ENCODE measurements at regions not wholly inside any gene's neighbourhood (a gene's known extent, or its start where the extent isn't known, plus 50 kb on each side); places are given as distances from the start of the nearest gene placed in this dataset.
"Not testable (repeated sequence)": the region's sequence is repeated elsewhere in the genome, so short reads cannot be mapped to it uniquely, and the experiment has no call there.

DNA sequence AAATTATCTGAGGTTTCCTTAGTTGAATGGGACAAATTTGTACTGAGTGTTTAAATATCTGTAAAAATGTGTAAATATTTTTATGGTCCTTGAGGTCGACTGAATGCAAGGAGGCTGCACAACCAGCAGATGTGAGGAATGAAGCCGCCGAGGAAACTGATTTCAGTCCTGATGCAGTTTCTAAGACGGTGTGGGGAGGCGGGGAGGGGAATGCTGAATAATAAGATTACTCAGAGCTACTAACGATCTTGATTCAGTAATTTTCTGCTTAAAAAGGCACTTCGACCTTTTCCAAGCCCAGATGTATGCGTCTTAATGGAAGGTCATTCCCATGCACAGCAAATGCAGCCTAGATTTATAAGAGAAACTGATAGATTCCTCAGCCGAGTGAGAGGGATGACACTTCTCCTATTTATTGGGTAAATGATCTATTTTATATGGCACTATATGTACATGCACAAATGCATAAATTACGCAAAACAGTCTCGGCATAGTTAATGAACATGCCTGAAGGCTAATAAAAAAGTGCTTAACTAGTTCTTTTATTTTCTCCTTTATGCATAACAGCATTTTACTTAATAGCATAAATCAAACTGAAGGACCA, 167.6 kb upstream of the PITRM1 start:
- DNase-seq (ENCODE audit: low read depth) = no peak

DNA sequence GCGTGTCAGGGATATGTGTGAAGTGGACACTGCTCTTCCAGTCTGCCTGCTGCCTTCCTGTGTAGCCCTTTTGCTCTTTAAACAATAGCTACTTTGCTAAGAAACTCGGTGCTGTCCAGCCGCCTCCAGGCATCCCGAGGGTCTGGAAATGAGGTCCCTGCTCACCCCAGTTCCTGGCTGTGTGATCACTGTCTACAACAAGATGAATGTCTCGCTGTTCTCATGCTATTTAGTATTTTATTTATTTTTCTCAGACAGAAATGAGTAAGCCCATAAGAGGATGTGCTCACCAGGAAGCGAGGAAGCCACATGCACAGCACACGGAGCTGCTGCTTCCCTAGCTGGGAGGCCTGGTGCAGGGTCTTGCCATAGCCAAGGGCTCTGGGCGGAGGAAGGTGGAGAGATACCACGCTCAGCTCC, 167.0 kb upstream of the PITRM1 start:
- DNase-seq (ENCODE audit: low read depth) = no peak

DNA sequence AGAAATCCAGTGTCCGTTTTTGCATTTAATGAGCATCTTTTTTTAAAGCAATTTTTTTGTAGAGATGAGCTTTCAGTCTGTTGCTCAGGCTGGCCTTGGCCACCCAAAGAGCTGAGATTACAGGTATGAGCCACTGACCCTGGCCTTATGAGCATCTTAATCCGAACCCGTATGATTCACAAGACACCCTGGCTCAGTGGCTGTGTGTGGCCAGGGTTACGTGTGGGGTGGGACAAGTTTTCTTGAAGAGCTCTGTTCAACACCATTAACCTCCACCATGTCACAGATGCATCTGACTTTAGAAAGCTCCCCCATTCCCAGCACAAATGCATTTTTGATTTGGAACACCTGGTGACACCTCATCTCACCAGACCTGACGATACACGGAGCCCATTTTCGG, 166.5 kb upstream of the PITRM1 start:
- DNase-seq (ENCODE audit: low read depth) = no peak

DNA sequence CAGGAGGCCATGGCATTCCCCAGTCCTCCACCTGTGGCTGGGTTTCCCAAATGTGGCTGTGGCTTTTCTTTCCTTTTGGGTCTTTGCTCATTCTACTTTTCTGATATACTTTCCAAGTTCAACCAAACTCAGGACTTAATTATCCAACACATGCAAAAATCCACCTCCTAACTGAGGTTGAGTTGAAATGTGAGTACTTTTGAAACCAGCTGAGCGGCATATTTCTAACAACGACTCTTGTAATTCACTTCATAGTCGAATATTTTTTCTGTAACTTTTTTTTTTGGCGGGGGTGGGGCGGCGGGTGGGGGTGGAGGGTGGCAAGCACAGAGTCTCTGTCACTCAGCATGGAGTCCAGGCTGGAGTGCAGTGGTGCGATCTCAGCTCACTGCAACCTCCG, 165.2 kb upstream of the PITRM1 start:
- no peak for DNase-seq (ENCODE audit: low read depth)

DNA sequence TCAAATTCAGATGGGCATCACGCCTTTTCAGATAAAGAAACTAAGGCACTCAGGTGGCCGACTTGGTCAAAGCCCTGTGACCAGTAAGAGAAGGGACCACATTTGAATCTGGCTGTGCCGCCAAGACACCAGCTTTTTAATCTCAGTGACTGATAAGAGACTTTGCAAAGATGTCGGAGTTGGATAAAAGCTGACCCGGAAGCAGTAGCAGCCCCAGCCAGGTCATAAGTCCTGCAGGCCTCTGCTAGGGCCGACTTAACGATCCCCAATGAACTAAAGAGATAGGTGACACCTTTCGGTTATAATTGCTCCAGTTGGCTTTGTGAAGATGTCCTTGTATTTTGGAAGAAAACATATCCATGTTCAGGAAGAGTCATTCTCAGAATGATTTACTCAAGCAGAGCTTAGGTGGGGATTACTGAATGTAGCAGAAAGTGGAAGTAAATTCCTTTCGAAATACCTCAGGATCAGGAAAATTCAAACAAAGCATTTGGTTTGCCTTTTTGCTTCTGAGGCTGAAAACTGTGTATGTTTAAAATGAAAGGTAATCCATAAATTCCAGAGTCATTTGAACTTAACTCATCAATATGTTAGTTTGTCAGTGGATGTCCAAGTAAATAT, 164.2 kb upstream of the PITRM1 start:
- no peak for DNase-seq (ENCODE audit: low read depth)

DNA sequence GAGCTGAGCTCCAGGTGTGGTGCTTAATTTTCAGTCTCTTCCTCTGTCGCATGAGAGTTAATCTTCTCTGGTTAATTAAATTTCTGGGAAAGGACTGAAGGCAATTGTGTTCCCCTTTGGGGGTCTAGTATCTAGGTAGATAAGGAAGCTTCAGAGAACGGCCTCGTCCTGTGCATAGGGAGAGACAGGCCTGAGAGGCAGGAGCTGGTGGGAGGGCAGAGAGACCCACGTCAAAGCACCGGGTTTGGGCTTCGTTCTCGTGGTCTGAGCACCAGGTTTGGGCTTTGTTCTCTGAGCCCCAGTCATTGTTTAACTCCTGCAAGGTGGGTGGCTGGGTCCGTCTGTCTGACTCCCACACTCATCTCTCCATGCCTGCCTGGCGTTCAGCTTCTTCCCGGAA, 160.8 kb upstream of the PITRM1 start:
- no peak for DNase-seq (ENCODE audit: low read depth)

DNA sequence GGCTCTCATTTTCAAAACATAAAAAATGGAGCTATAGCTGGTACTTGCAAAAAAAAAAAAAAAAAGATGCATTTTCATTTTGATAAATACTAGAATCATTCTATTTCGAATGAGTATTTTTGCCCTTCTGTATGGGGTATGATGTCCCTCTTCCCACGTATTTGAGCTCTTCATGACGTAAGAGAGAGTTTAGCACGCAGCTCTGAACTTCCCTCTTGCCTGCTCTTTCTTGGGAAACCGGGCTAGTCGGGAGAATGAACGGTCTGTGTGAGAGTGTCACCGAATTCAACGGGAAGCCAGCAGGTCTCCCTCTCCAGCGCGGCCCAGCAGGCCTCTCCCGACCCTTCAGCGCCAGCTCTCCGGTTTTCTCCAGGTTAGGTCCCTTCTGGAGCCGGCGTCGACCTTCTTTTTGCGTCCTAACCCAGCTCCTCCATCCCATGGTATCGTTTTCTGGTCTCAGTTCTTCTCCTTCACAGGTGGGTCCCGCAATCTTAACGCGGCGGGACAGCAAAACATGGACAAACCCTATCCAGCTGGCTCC, 159.2 kb upstream of the PITRM1 start:
- no peak for DNase-seq (ENCODE audit: low read depth)

DNA sequence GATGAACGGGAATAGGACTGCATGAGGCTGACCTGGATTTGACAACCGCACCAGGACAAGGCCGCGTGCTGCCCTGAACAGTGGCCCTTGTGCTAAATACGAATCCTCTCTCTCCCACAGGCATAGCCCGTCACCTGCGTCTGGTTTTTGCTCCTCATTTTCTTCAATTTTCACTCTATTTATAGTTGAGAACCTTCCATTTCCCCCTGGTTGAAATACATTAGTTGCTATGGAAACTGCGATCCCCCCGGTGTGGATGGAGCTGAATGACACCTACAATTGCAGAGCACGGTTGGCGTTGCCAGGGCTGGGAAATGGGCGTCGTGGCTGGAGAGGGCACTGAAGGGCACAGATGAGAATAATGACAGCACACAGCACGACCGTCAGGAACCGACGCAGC, 158.6 kb upstream of the PITRM1 start:
- no peak for DNase-seq (ENCODE audit: low read depth)

DNA sequence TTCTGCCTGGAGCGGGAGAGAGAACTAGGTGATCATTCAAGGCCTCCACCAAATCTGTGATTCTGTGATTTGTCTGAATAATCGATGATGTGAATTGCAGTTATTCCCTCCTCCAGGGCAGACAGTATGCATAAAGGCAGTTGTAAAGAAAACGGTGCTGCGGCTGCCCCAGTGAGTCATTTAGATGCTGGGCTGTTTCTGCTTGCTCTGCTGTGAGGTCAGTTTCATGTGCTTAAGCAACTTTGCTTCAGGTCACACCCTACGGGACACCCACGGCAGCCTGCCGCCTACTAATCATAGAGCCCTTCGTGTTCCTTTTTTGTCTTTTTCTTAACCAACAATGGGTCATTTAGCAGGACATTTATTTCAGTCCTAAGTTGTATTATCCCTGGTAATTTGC, 158.1 kb upstream of the PITRM1 start:
- DNase-seq (ENCODE audit: low read depth) = no peak

DNA sequence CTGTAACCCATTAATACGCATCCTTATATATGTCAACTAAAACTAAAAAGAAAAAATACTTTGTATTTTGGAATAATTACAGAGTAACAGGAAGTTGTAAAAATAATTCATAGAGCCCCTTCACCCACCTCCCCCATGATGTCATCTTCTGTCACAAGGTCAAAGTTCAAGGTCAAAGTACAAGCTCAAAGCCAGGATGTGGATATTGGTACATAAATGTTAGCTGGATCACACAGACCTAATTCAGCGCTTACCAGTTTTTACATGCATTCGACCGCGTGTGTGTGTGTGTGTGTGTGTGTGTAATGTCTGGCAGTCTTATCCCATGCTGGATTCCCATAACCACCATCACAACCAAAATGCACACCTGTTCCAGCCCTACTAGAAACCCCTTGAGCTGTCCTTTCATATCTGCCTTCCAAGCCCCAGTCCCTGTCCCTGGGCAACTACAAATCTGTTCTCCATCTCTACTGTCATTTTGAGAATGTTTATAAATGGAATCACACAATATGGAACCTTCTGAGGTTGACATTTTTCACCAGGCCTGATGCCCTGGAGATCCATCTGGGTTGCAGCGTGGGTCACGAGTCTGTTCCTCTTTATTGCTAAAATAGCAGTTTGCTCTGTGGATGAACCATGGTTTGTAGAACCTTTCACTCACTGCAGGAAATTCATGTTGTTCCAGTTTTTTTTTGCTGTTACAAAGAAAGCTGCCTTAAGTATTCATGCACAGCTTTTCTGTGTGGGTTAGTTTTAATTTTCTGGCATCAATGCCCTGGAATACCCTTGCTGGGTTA, 153.6 kb upstream of the PITRM1 start:
- DNase-seq (ENCODE audit: low read depth) = no peak

DNA sequence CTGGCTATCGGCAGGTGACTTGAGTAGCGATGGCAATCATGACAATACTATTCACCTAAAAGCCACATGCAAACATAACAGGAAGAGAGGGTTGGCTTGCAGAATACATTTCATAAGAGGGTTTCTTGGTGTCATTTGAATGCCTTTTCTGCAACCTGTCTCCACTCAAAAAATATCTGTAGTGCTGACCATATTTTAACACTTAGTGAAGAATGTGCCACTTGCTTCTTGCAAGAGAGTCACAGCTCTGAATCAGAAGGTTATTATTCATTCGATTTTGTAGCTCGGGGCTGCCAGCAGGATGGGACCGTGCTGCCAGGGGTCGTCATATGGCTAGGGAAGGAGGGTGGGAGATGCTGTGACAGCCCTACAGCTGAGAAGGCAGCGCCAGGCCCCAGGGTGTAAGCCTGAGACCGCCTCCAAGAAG, 152.0 kb upstream of the PITRM1 start:
- no peak for DNase-seq (ENCODE audit: low read depth)

DNA sequence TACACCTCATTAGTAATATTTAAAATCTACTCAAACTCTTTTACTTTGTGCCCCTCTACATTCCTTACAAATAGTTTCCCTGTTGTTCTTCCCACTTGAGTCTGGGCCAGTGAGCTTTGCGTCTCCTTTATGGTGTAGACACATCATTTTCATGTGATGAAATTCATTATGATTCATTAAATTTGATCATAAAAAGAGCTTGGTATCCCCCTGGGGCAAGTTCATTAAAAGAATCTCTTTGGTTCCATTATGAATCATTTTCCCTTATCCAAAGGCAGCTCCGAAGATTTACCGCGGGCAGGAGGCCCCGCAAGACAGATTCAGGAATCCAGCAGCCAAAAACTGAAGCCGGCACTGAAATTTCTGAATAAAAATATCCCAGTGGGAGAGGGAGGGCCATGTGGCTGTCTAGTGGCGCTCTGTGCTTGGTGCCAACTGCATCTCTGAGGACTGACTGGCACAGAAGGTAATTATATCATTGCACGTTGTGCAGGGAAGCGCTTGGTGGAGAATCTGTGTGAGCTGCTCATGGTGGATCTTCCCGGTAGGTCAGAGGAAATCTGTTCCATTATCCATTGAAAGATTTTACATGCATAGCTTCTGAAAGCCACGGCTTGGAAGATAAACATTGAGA, 151.4 kb upstream of the PITRM1 start:
- no peak for DNase-seq (ENCODE audit: low read depth)

DNA sequence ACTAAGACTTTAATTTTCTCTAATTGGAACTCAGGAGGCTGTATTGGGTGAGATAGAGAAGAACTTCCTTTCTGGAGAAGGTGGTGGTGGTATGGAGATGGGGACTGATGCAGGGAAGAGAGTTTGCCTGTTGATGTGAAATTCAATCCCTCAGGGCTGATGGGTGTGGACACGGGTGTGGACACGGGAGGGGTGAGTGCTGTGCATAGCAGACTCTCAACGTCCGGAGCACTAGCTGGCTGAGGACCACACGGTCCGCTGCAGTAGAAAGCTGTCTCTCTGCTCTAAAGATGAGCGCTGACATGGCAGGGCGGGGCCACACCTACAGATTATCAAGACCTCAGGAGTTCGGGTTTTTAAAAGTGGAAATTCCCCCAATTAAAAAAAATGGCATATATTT, 148.5 kb upstream of the PITRM1 start:
- DNase-seq (ENCODE audit: low read depth) = no peak

DNA sequence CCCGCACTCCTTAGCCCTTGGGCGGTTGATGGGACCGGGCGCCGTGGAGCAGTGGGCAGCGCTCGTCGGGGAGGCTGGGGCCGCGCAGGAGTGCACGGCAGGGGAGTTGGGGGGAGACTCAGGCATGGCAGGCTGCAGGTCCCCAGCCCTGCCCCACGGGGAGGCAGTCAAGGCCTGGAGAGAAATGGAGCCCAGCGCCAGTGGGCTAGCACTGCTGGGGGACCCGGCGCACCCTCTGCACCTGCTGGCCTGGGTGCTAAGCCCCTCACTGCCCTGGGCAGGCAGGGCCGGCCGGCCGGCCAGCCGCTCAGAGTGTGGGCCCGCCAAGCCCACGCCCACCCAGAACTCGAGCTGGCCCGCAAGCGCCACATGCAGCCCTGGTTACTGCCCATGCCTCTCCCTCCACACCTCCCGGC, 147.2 kb upstream of the PITRM1 start:
- no peak for DNase-seq (ENCODE audit: low read depth)

DNA sequence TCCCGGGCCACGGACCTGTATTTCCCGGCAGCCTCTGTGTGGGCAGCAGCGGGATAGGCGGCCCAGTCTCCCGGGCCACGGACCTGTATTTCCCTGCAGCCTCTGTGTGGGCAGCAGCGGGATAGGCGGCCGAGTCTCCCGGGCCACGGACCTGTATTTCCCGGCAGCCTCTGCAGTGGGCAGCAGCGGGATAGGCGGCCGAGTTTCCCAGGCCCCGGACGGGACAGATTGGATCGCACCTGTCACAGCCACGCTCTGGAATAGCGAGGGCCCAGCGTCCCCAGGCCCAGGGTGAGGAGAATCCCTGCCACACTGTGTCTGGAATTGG, 145.9 kb upstream of the PITRM1 start:
- DNase-seq (ENCODE audit: low read depth) = not testable (repeated sequence)

DNA sequence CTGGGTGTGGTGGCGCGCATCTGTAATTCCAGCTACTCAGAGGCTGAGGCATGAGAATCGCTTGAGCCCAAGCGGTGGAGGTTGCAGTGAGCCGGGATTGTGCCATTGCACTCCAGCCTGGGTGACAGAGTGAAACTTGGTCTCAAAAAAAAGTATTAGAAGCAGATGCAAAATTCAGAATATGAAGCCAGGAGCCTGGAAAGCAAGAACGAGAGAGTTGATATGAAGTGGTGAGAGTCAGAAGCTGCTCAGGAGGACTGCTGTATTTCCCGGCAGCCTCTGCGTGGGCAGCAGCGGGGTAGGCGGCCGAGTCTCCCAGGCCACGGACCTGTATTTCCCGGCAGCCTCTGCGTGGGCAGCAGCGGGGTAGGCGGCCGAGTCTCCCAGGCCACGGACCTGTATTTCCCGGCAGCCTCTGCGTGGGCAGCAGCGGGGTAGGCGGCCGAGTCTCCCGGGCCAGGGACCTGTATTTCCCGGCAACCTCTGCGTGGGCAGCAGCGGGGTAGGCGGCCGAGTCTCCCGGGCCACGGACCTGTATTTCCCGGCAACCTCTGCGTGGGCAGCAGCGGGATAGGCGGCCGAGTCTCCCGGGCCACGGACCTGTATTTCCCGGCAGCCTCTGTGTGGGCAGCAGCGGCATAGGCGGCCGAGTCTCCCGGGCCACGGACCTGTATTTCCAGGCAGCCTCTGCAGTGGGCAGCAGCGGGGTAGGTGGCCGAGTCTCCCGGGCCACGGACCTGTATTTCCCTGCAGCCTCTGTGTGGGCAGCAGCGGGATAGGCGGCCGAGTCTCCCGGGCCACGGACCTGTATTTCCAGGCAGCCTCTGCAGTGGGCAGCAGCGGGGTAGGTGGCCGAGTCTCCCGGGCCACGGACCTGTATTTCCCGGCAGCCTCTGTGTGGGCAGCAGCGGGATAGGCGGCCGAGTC, 145.2 kb upstream of the PITRM1 start:
- DNase-seq (ENCODE audit: low read depth) = not testable (repeated sequence)

DNA sequence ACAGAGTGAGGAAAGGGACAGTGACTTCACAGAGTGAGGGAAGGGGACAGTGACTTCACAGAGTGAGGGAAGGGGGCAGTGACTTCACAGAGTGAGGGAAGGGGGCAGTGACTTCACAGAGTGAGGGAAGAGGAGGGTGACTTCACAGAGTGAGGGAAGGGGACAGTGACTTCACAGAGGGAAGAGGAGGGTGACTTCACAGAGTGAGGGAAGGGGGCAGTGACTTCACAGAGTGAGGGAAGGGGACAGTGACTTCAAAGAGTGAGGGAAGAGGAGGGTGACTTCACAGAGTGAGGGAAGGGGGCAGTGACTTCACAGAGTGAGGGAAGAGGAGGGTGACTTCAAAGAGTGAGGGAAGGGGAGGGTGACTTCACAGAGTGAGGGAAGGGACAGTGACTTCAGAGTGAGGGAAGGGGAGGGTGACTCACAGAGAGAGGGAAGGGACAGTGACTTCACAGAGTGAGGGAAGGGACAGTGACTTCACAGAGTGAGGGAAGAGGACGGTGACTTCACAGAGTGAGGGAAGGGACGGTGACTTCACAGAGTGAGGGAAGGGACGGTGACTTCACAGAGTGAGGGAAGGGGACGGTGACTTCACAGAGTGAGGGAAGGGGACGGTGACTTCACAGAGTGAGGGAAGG, 142.0 kb upstream of the PITRM1 start:
- DNase-seq (ENCODE audit: low read depth) = not testable (repeated sequence)

DNA sequence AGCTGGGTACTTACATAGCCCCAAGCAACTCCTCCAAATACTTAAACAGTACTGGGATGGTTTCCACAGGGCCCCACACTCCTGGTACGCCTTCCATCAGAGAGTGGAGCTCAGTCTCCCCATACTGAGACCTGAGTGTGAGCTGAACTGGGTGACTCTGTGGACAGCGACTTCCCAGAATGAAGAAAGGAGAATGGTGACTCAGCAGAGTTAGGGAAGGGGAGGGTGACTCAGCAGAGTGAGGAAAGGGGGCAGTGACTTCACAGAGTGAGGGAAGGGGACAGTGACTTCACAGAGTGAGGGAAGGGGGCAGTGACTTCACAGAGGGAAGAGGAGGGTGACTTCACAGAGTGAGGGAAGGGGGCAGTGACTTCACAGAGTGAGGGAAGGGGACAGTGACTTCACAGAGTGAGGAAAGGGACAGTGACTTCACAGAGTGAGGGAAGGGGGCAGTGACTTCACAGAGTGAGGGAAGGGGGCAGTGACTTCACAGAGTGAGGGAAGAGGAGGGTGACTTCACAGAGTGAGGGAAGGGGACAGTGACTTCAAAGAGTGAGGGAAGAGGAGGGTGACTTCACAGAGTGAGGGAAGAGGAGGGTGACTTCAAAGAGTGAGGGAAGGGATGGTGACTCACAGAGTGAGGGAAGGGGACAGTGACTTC, 141.3 kb upstream of the PITRM1 start:
- not testable (repeated sequence) for DNase-seq (ENCODE audit: low read depth)

DNA sequence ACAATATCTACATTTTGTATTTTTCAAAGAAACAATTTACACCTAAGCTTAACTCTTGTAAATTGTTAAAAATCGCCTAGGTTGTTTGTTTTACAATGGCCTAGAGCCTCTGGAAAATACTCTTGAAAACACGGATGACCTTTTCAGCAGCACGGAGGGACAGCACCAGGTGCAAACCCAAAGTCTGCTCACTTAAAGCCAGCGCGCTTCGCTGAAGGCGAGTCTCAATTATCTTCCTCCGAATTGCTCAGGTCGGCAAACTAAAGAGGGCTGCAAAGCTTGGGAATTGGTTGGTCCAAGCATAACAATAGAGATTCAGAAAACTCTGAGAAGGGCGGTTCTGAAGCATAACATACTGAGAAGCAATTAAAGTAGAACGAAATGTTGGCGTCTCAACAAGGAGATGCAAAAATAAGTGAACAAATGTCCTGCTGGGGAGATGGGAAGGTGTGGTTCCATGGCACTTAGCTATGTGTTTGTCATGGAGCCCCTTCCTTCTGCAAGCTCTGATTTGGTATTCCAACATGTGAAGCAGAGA, 139.9 kb upstream of the PITRM1 start:
- no peak for DNase-seq (ENCODE audit: low read depth)

All from activated T-helper 1 cell treated with Interleukin-2 at 50 U/mL for 16 hours (primary cell).